Mesendoderm (in vitro differentiated cells): ENCODE measurements at regions not wholly inside any gene's neighbourhood (a gene's known extent, or its start where the extent isn't known, plus 50 kb on each side); places are given as distances from the start of the nearest gene placed in this dataset.

ENCODE experiments used
- DNase-seq: peaks from one replicate; pipeline ENCODE4 v3.0.0; 2013
- H2AK5ac ChIP-seq: 2 replicates; pipeline ENCODE4 v1.6.1; 2013; ENCODE audit warnings: low read length, inconsistent platforms
- H2BK120ac ChIP-seq: 2 replicates; pipeline ENCODE4 v1.6.1; 2013; ENCODE audit warnings: low read depth, mild to moderate bottlenecking, low read length, moderate library complexity, mixed read lengths
- H2BK15ac ChIP-seq: replicated peaks from 2 replicates; pipeline ENCODE4 v1.6.1; 2013; ENCODE audit warnings: low read depth, mild to moderate bottlenecking, moderate library complexity
- H2BK5ac ChIP-seq: 2 replicates; pipeline ENCODE4 v1.6.1; 2013; ENCODE audit warnings: low read length, inconsistent platforms
- H3K18ac ChIP-seq: 2 replicates; pipeline ENCODE4 v1.6.1; 2013; ENCODE audit warnings: mild to moderate bottlenecking, low read length, mixed read lengths
- H3K23ac ChIP-seq: one replicate; pipeline ENCODE4 v1.6.1; 2013; ENCODE audit warnings: low read length
- H3K27ac ChIP-seq: 2 replicates; pipeline ENCODE4 v1.5.1; 2013; ENCODE audit warnings: low read depth, mild to moderate bottlenecking, inconsistent platforms, low read length, moderate library complexity
- H3K27me3 ChIP-seq: 2 replicates; pipeline ENCODE4 v1.6.1; 2013; ENCODE audit warnings: low read length, control low read depth, mild to moderate bottlenecking, inconsistent platforms; ENCODE audit not compliant: insufficient read depth, poor library complexity
- H3K36me3 ChIP-seq: 2 replicates; pipeline ENCODE4 v1.6.1; 2013; ENCODE audit warnings: low read length, inconsistent platforms; ENCODE audit not compliant: control insufficient read depth, insufficient read depth
- H3K4ac ChIP-seq: one replicate; pipeline ENCODE4 v1.6.1; 2013; ENCODE audit warnings: low read depth, mild to moderate bottlenecking, low read length, moderate library complexity
- H3K4me1 ChIP-seq: 2 replicates; pipeline ENCODE4 v1.6.1; 2013; ENCODE audit warnings: low read depth, low read length, inconsistent platforms; ENCODE audit not compliant: control insufficient read depth
- H3K4me2 ChIP-seq: 2 replicates; pipeline ENCODE4 v1.6.1; 2013; ENCODE audit warnings: low read length
- H3K4me3 ChIP-seq: 2 replicates; pipeline ENCODE4 v1.5.1; 2013; ENCODE audit warnings: mild to moderate bottlenecking, low read length
- H3K56ac ChIP-seq: one replicate; pipeline ENCODE4 v1.6.1; 2013; ENCODE audit warnings: low read length
- H3K79me1 ChIP-seq: 2 replicates; pipeline ENCODE4 v1.6.1; 2013; ENCODE audit warnings: low read length, inconsistent platforms
- H3K79me2 ChIP-seq: 2 replicates; pipeline ENCODE4 v1.6.1; 2013; ENCODE audit warnings: mild to moderate bottlenecking, low read length; ENCODE audit not compliant: control insufficient read depth, insufficient read depth
- H3K9ac ChIP-seq: 2 replicates; pipeline ENCODE4 v1.6.1; 2013; ENCODE audit warnings: low read length, inconsistent platforms
- H4K5ac ChIP-seq: one replicate; pipeline ENCODE4 v1.6.1; 2013; ENCODE audit warnings: low read length
- H4K8ac ChIP-seq: one replicate; pipeline ENCODE4 v1.6.1; 2013; ENCODE audit warnings: low read depth, mild to moderate bottlenecking, control low read depth, low read length, moderate library complexity
- WGBS: extraction: QIAGEN DNeasy Blood & Tissue Kit; methylation state at CpG from one replicate; pipeline ENCODE4 v1.1.7; 2013; ENCODE audit warnings: low lambda C conversion rate, missing lambda C conversion rate; ENCODE audit not compliant: insufficient coverage; ENCODE audit errors: extremely low coverage; 5-methylcytosine and 5-hydroxymethylcytosine counted together

DNA sequence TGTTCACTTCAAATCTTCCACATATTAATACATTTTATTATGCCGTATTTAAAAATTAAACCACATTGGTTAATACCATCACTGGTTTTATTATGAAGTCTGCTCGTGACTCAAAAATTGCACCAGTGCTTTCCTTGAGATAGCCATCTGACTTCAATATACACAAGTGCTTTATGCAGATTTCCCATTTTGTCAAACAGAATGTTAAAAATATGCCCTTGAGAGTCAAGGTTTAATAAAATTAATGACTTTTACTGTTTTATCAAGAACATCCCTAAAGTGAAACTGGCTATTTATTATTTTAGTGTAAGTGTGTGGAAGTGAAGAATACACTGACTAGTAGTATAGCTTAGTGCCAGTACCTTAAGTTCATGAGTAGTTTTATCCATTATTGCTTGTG, 139.3 kb upstream of the SOX2 start:
- Histone ChIP-seq H2BK15ac (no peak overlapping the region), H3K4me1 (no peaks in the 10 kb centered on the region), H3K18ac (no peak overlapping the region), H4K5ac (no peak overlapping the region), H3K4me2 (no peak overlapping the region), H4K8ac (no peak overlapping the region), H3K23ac (no peak overlapping the region), H3K9ac (no peak overlapping the region), H3K4me3 (no peak overlapping the region), H3K27ac (no peak overlapping the region), H3K36me3 (no peaks in the 10 kb centered on the region), H2BK5ac (no peak overlapping the region), H3K56ac (no peak overlapping the region), H3K79me1 (no peaks in the 10 kb centered on the region), H2AK5ac (no peak overlapping the region), H3K27me3 (no peaks in the 10 kb centered on the region), H2BK120ac (no peak overlapping the region), H3K79me2 (no peaks in the 10 kb centered on the region), H3K4ac (no peak overlapping the region)
- no peak for DNase-seq
- WGBS = 100% methylated on average over 1 of the region's 2 CpGs

DNA sequence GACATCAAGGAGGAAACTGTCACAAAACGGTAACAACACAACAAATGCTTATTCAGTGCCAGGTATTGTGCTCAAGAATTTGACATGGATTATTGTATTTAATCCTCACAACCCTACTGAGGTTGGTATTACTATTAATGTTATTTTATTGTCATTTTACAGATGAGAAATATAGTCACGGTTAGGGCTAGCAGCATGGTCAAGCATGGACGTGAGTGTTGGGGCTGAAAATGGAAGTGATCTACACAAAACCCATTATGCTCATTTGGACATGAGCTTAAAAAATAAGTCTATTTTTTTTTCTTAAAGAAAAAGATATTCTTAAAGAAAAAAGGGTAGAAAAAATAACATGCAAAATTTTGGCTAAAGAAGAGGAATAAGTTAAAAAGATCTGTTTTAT, 141.3 kb upstream of the SOX2 start:
- H3K56ac ChIP-seq = no peak overlapping the region
- no peaks in the 10 kb centered on the region for H3K36me3 ChIP-seq
- no peaks in the 10 kb centered on the region for H3K79me1 ChIP-seq
- H2BK15ac ChIP-seq = no peak overlapping the region
- no peak overlapping the region for H3K4ac ChIP-seq
- no peaks in the 10 kb centered on the region for H3K27me3 ChIP-seq
- no peak overlapping the region for H3K23ac ChIP-seq
- no CpG with 5 or more reads among the region's 3 CpGs for WGBS
- H4K5ac ChIP-seq = no peak overlapping the region
- H3K4me2 ChIP-seq = no peak overlapping the region
- H3K79me2 ChIP-seq = no peaks in the 10 kb centered on the region
- no peak overlapping the region for H3K27ac ChIP-seq
- no peak overlapping the region for H3K9ac ChIP-seq
- H3K4me3 ChIP-seq = no peak overlapping the region
- H2BK120ac ChIP-seq = no peak overlapping the region
- no peak overlapping the region for H4K8ac ChIP-seq
- no peak for DNase-seq
- H3K4me1 ChIP-seq = no peaks in the 10 kb centered on the region
- no peak overlapping the region for H2AK5ac ChIP-seq
- H2BK5ac ChIP-seq = no peak overlapping the region
- no peak overlapping the region for H3K18ac ChIP-seq

DNA sequence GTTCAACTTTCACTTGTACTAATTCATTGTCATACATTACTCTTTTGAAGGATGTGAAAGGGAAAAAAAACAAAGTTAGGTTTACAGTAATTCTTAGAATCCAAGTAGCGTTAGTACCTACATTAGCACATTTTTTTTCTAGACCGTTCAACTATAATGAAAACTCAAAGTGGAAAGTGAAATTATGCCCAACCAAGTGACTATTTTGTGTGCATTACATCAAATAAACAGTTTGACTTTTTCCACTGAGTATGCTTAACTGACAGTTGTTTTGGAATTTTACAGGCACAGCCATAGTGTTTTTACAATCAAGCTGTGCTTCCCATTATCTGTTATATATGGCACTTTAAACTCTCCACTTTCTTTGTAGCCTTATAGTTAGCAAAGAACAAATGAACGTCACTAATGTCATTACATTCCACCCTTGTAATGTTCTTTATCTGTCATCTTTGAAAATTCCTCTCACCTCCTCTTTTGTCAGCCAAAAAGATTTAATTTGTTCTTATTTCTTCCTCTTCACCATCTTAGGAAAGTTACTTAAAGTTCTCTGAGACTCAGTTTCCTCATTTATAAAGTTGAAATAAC, 142.3 kb upstream of the SOX2 start:
- WGBS = no CpG with 5 or more reads among the region's 3 CpGs
- H3K4me2 ChIP-seq = no peak overlapping the region
- H3K36me3 ChIP-seq = no peaks in the 10 kb centered on the region

DNA sequence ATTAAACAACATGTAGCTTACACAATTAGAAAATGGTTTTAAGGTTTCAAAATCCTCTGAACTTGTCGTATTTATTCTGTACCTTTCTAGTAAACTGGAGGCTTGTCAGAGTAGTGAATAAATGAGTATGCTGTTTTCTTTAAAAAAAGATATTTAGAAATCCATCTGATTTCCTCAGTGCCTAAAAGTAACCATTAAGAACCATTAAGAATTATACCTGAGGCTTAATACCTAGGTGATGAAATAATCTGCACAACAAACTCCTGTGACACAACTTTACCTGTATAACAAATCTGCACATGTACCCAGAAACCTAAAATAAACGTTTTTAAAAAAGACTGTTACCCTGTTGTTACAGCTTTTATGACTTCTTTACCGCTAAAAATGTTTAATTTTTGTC, 143.0 kb upstream of the SOX2 start:
- Histone ChIP-seq H3K4me3 (no peak overlapping the region), H4K8ac (no peak overlapping the region), H2BK120ac (no peak overlapping the region), H3K27me3 (no peaks in the 10 kb centered on the region), H2AK5ac (no peak overlapping the region), H3K4me2 (no peak overlapping the region), H4K5ac (no peak overlapping the region), H3K27ac (no peak overlapping the region), H3K56ac (no peak overlapping the region), H2BK15ac (no peak overlapping the region), H2BK5ac (no peak overlapping the region), H3K4me1 (no peaks in the 10 kb centered on the region), H3K9ac (no peak overlapping the region), H3K36me3 (no peaks in the 10 kb centered on the region), H3K23ac (no peak overlapping the region), H3K79me1 (no peaks in the 10 kb centered on the region), H3K18ac (no peak overlapping the region), H3K79me2 (no peaks in the 10 kb centered on the region), H3K4ac (no peak overlapping the region)
- no peak for DNase-seq
- WGBS = no CpG with 5 or more reads among the region's 3 CpGs

More for the DNA sequence above, 142.3 kb upstream of the SOX2 start:
- H2BK120ac ChIP-seq = no peak overlapping the region
- DNase-seq = no peak
- H3K79me1 ChIP-seq = no peaks in the 10 kb centered on the region
- no peaks in the 10 kb centered on the region for H3K27me3 ChIP-seq
- H3K4me3 ChIP-seq = no peak overlapping the region
- no peak overlapping the region for H2BK5ac ChIP-seq
- H3K9ac ChIP-seq = no peak overlapping the region
- H3K79me2 ChIP-seq = no peaks in the 10 kb centered on the region
- no peak overlapping the region for H3K18ac ChIP-seq
- H2BK15ac ChIP-seq = no peak overlapping the region
- no peak overlapping the region for H3K27ac ChIP-seq
- no peak overlapping the region for H4K5ac ChIP-seq
- H3K4me1 ChIP-seq = no peaks in the 10 kb centered on the region
- no peak overlapping the region for H4K8ac ChIP-seq
- no peak overlapping the region for H2AK5ac ChIP-seq
- no peak overlapping the region for H3K56ac ChIP-seq
- H3K23ac ChIP-seq = no peak overlapping the region
- H3K4ac ChIP-seq = no peak overlapping the region

DNA sequence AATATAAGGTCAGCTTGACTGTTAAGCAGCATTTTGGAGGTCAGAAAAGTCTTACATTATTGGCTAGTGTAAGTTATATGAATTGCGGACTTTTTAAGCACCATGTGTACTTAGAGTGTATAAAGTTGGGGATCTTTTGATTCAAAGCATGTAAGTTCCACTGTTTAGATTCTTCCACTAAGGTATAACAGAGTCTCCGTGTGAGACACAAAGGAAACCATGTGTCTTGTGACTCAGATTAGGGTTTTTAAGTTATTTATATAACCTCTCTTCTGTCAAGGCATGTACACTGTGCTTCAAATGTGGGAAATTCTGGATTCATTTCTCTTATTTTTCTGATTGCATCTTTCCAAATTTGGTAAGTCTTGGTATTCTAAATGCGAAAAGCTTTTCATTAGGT, 143.5 kb upstream of the SOX2 start:
- Histone ChIP-seq H3K18ac (no peak overlapping the region), H3K4ac (no peak overlapping the region), H3K23ac (no peak overlapping the region), H3K9ac (no peak overlapping the region), H3K4me3 (no peak overlapping the region), H3K36me3 (no peaks in the 10 kb centered on the region), H2BK15ac (no peak overlapping the region), H3K4me2 (no peak overlapping the region), H3K27me3 (no peaks in the 10 kb centered on the region), H4K8ac (no peak overlapping the region), H3K27ac (no peak overlapping the region), H3K79me2 (no peaks in the 10 kb centered on the region), H2BK5ac (no peak overlapping the region), H4K5ac (no peak overlapping the region), H2BK120ac (no peak overlapping the region), H3K56ac (no peak overlapping the region), H2AK5ac (no peak overlapping the region), H3K79me1 (no peaks in the 10 kb centered on the region), H3K4me1 (no peaks in the 10 kb centered on the region)
- WGBS = no CpG with 5 or more reads among the region's 3 CpGs
- DNase-seq = no peak

DNA sequence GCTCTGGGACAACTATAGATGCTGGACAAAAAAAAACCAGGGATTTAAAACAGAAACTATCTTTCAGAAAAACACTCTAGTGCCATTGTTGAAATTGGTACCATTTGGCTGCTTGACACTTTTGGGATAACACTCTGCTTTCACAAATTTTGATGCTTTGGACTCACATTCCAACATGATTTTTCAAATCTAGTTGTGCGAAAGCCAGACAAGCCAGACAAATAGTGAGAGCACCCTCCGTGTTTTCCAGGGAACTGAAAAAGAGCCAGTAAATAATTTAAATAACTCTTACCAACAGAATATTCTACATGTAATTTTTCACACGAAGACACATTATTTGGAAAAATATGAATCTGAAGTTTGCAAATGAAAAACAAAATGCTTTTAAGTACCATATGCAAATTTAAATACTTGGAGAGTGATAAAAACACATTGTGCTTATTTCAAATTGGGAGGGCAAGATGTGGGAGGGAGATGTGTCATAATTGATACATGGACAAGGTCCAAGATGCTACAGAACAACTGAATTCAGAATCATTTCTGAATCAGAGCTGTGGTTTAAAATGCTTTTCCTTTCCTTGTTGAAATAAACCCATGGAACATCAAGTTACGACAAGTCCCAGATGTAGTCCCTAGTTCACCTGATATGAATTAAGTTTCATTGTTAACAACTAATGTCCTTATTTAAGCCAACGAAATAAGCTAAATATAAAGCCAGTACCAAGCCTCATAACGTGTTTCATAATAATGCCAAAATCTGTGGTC, 144.2 kb upstream of the SOX2 start:
- no peak overlapping the region for H2BK15ac ChIP-seq
- H2BK120ac ChIP-seq = no peak overlapping the region
- no peak overlapping the region for H4K8ac ChIP-seq
- no peak overlapping the region for H3K23ac ChIP-seq
- H3K27ac ChIP-seq = no peak overlapping the region
- H2BK5ac ChIP-seq = no peak overlapping the region
- H3K79me2 ChIP-seq = no peaks in the 10 kb centered on the region
- WGBS = no CpG with 5 or more reads among the region's 6 CpGs
- no peaks in the 10 kb centered on the region for H3K27me3 ChIP-seq
- H3K56ac ChIP-seq = no peak overlapping the region
- H3K36me3 ChIP-seq = no peaks in the 10 kb centered on the region
- no peak overlapping the region for H3K9ac ChIP-seq
- no peak overlapping the region for H3K4me3 ChIP-seq
- H3K79me1 ChIP-seq = no peaks in the 10 kb centered on the region
- H3K18ac ChIP-seq = no peak overlapping the region
- no peak overlapping the region for H2AK5ac ChIP-seq
- no peak overlapping the region for H3K4ac ChIP-seq
- DNase-seq = no peak
- no peak overlapping the region for H4K5ac ChIP-seq
- H3K4me1 ChIP-seq = no peaks in the 10 kb centered on the region
- no peak overlapping the region for H3K4me2 ChIP-seq
